ENCODE measurements at regions not wholly inside any gene's neighbourhood (a gene's known extent, or its start where the extent isn't known, plus 50 kb on each side); places are given as distances from the start of the nearest gene placed in this dataset.
"Not testable (repeated sequence)": the region's sequence is repeated elsewhere in the genome, so short reads cannot be mapped to it uniquely, and the experiment has no call there.

GRCh38 chr3:127044996-127045395 is 62.1 kb downstream of the PLXNA1 start:
- Histone ChIP-seq H3K79me2 (ENCODE audit: insufficient read depth, low read length) (no peaks in the 10 kb centered on the region), H3K9me3 (ENCODE audit: insufficient read depth, low read length, severe bottlenecking) (no peaks in the 10 kb centered on the region), H3K36me3 (ENCODE audit: insufficient read depth, low read length) (no peaks in the 10 kb centered on the region), H3K9ac (ENCODE audit: low read depth, low read length) (no peak overlapping the region), H3K4me1 (ENCODE audit: insufficient read depth, low read length) (no peaks in the 10 kb centered on the region), H3K4me3 (ENCODE audit: low read depth in 1 of 2, low read length in 2 of 2) (no peak overlapping the region), H3K4me2 (ENCODE audit: insufficient read depth, low read length) (no peak overlapping the region), H3K27me3 (ENCODE audit: insufficient read depth, low read length, poor library complexity) (no peaks in the 10 kb centered on the region), H3K27ac (ENCODE audit: low read length) (no peak overlapping the region), H4K20me1 (ENCODE audit: insufficient read depth, low read length) (no peaks in the 10 kb centered on the region; the same call in 1 of the 2 replicates), H2AFZ (ENCODE audit: low read depth, low read length) (no peak overlapping the region)
- DNase-seq: no peak
- no peak for TF ChIP-seq EZH2 (IDR thresholded peaks at IDR 0.05; ENCODE audit: borderline replicate concordance, low read depth, low read length, severe bottlenecking)
- ATAC-seq (ENCODE audit: insufficient read depth, low read depth): 0 out of 3 replicates have a peak, but pooled peaks have one; percentile 50

DNA sequence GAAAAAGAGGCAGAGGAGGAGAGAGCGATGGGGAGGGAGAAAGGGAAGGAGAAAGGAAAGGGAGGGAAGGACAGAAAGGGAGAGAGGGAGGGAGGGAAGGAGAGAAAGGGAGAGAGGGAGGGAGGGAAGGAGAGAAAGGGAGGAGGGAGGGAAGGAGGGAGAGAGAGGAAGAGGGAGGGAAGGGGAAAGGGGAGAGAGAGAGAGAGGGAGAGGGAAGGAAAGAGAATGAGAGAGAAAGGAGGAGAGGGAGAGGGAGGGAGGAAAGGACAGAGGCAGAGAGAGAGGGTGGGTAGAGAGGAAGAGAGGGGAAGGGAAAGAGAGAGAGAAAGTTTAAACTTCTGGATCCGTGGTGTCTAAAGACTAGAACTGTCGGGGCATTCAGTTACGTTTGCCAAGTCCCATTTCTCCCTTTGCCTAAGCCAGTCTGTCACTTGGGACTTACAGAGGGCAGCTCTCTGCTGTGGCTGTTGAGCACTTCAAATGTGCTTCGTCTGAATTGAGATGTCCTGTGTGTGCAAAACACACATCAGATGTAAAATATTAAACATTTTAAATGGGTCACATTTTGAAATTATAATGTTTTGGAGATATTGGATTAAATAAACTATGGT is 62.6 kb downstream of the PLXNA1 start:
- no peak for TF ChIP-seq EZH2 (IDR thresholded peaks at IDR 0.05; ENCODE audit: borderline replicate concordance, low read depth, low read length, severe bottlenecking)
- TF ChIP-seq, protein P1, sequence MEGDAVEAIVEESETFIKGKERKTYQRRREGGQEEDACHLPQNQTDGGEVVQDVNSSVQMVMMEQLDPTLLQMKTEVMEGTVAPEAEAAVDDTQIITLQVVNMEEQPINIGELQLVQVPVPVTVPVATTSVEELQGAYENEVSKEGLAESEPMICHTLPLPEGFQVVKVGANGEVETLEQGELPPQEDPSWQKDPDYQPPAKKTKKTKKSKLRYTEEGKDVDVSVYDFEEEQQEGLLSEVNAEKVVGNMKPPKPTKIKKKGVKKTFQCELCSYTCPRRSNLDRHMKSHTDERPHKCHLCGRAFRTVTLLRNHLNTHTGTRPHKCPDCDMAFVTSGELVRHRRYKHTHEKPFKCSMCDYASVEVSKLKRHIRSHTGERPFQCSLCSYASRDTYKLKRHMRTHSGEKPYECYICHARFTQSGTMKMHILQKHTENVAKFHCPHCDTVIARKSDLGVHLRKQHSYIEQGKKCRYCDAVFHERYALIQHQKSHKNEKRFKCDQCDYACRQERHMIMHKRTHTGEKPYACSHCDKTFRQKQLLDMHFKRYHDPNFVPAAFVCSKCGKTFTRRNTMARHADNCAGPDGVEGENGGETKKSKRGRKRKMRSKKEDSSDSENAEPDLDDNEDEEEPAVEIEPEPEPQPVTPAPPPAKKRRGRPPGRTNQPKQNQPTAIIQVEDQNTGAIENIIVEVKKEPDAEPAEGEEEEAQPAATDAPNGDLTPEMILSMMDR (IDR thresholded peaks at IDR 0.05; ENCODE audit: borderline replicate concordance, extremely low read depth, low read length, poor library complexity, severe bottlenecking): no peak
- no peaks in the 10 kb centered on the region for H3K79me2 ChIP-seq (ENCODE audit: insufficient read depth, low read length)
- no peaks in the 10 kb centered on the region for H3K36me3 ChIP-seq (ENCODE audit: insufficient read depth, low read length)
- no peak overlapping the region for H3K27ac ChIP-seq (ENCODE audit: low read length)
- H3K9ac ChIP-seq (ENCODE audit: low read depth, low read length): no peak overlapping the region
- H3K4me1 ChIP-seq (ENCODE audit: insufficient read depth, low read length): no peaks in the 10 kb centered on the region
- DNase-seq (no peak), ATAC-seq (ENCODE audit: insufficient read depth, low read depth) (no peak)
- H3K4me3 ChIP-seq (ENCODE audit: low read depth in 1 of 2, low read length in 2 of 2): no peak overlapping the region
- no peak overlapping the region for H2AFZ ChIP-seq (ENCODE audit: low read depth, low read length)
- peaks cover under 1% of the 10 kb centered on the region for H3K9me3 ChIP-seq (ENCODE audit: insufficient read depth, low read length, severe bottlenecking)
- no peak overlapping the region for H3K4me2 ChIP-seq (ENCODE audit: insufficient read depth, low read length)
- no peaks in the 10 kb centered on the region for H3K27me3 ChIP-seq (ENCODE audit: insufficient read depth, low read length, poor library complexity)
- no peaks in the 10 kb centered on the region; the same call in 1 of the 2 replicates for H4K20me1 ChIP-seq (ENCODE audit: insufficient read depth, low read length)

GRCh38 chr3:127046690-127047089 is 63.8 kb downstream of the PLXNA1 start:
- H2AFZ ChIP-seq (ENCODE audit: low read depth, low read length); H3K9me3 ChIP-seq (ENCODE audit: insufficient read depth, low read length, severe bottlenecking); H4K20me1 ChIP-seq (ENCODE audit: insufficient read depth, low read length); H3K36me3 ChIP-seq (ENCODE audit: insufficient read depth, low read length); ATAC-seq (ENCODE audit: insufficient read depth, low read depth); H3K27me3 ChIP-seq (ENCODE audit: insufficient read depth, low read length, poor library complexity); H3K4me3 ChIP-seq (ENCODE audit: low read depth in 1 of 2, low read length in 2 of 2); H3K4me2 ChIP-seq (ENCODE audit: insufficient read depth, low read length); DNase-seq; H3K79me2 ChIP-seq (ENCODE audit: insufficient read depth, low read length); H3K9ac ChIP-seq (ENCODE audit: low read depth, low read length); H3K4me1 ChIP-seq (ENCODE audit: insufficient read depth, low read length); H3K27ac ChIP-seq (ENCODE audit: low read length): not testable (repeated sequence)

- Histone ChIP-seq H3K9ac (ENCODE audit: low read depth, low read length) (no peak overlapping the region), H3K9me3 (ENCODE audit: insufficient read depth, low read length, severe bottlenecking) (peaks cover 2% of the 10 kb centered on the region), H3K27me3 (ENCODE audit: insufficient read depth, low read length, poor library complexity) (no peaks in the 10 kb centered on the region), H3K27ac (ENCODE audit: low read length) (no peak overlapping the region), H3K79me2 (ENCODE audit: insufficient read depth, low read length) (no peaks in the 10 kb centered on the region), H3K4me3 (ENCODE audit: low read depth in 1 of 2, low read length in 2 of 2) (no peak overlapping the region), H3K36me3 (ENCODE audit: insufficient read depth, low read length) (no peaks in the 10 kb centered on the region), H2AFZ (ENCODE audit: low read depth, low read length) (no peak overlapping the region), H3K4me1 (ENCODE audit: insufficient read depth, low read length) (no peaks in the 10 kb centered on the region), H4K20me1 (ENCODE audit: insufficient read depth, low read length) (no peaks in the 10 kb centered on the region), H3K4me2 (ENCODE audit: insufficient read depth, low read length) (no peak overlapping the region)
- DNase-seq: no peak
- TF ChIP-seq, protein P1 (IDR thresholded peaks at IDR 0.05; ENCODE audit: borderline replicate concordance, extremely low read depth, low read length, poor library complexity, severe bottlenecking): no peak
- no peak for TF ChIP-seq EZH2 (IDR thresholded peaks at IDR 0.05; ENCODE audit: borderline replicate concordance, low read depth, low read length, severe bottlenecking)
- no peak for ATAC-seq (ENCODE audit: insufficient read depth, low read depth)
Observed at GRCh38 chr3:127049393-127049792, 66.5 kb downstream of the PLXNA1 start.
